ENCODE measurements at regions not wholly inside any gene's neighbourhood (a gene's known extent, or its start where the extent isn't known, plus 50 kb on each side); places are given as distances from the start of the nearest gene placed in this dataset.

GRCh38 chr1:29453502-29454240 lies 217.3 kb downstream of the PTPRU start:
- TF ChIP-seq CTCF (IDR thresholded peaks at IDR 0.05) (no peak), POLR2A (IDR thresholded peaks at IDR 0.05) (no peak), POLR2AphosphoS5 (IDR thresholded peaks at IDR 0.05) (no peak)
